Spleen (tissue), 7 donors: ENCODE measurements at regions not wholly inside any gene's neighbourhood (a gene's known extent, or its start where the extent isn't known, plus 50 kb on each side); places are given as distances from the start of the nearest gene placed in this dataset.

ENCODE experiments used
- POLR2A ChIP-seq, 3 donors: fragments of 450-650 bp; IDR thresholded peaks; one replicate each; pipeline ENCODE4 v1.5.1; 2017; ENCODE audit warnings: antibody characterized with exemption in 3 of 3, mild to moderate bottlenecking in 1 of 3
- POLR2AphosphoS5 ChIP-seq, 3 donors: sonication (generic); formaldehyde crosslinking; IDR thresholded peaks; one replicate each; pipeline ENCODE4 v1.5.1; 2017; ENCODE audit warnings: antibody characterized with exemption in 3 of 3
- TF ChIP-seq, protein P1 (sequence below), 11 experiments: fragments of 200-600 bp in 7 of 11; fragments of 450-650 bp in 4 of 11; sonication (generic) in 4 of 11; IDR thresholded peaks in 8 of 11; conservative IDR thresholded peaks in 3 of 11; 1 replicate in 7 of 11; 2 replicates in 4 of 11; pipeline versions ENCODE4 v1.4.0 to v1.8.0; 2016 to 2021; ENCODE audit warnings: antibody characterized with exemption in 11 of 11, inconsistent platforms in 4 of 11, mild to moderate bottlenecking in 1 of 11
- donor health status: DM: no; HTN: no; CAD: no; lungs with moderate emphysema.
- donor health status: DM: no; HTN: no; CAD: no.
- donor health status: DM: no; HTN: no; CAD: no.

DNA sequence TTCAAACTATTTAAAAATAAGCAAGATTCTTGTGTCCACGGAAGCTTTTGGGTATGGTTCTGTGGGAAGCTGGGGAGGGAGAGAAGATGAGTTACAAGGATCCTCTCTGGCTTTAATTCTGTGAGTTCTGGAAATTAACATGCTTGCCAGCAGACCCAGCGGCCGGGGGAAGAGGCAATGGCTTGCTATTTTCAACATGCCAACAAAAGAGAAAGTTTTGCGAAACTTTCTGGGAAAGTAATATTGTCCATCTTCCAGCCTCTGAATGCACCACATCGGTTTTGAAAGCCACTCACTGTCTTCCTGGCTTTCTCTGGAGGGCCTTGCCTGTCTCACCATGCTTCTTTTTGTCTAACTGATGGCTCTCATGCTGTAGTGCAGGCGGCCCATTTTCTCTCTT is 85.7 kb downstream of the EN1 start:
- TF ChIP-seq, protein P1, sequence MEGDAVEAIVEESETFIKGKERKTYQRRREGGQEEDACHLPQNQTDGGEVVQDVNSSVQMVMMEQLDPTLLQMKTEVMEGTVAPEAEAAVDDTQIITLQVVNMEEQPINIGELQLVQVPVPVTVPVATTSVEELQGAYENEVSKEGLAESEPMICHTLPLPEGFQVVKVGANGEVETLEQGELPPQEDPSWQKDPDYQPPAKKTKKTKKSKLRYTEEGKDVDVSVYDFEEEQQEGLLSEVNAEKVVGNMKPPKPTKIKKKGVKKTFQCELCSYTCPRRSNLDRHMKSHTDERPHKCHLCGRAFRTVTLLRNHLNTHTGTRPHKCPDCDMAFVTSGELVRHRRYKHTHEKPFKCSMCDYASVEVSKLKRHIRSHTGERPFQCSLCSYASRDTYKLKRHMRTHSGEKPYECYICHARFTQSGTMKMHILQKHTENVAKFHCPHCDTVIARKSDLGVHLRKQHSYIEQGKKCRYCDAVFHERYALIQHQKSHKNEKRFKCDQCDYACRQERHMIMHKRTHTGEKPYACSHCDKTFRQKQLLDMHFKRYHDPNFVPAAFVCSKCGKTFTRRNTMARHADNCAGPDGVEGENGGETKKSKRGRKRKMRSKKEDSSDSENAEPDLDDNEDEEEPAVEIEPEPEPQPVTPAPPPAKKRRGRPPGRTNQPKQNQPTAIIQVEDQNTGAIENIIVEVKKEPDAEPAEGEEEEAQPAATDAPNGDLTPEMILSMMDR (IDR thresholded peaks at IDR 0.05 in 8 of 11, conservative IDR thresholded peaks at IDR 0.05 in 3 of 11): no peak
- TF ChIP-seq POLR2AphosphoS5 (IDR thresholded peaks at IDR 0.05) (no peak), POLR2A (IDR thresholded peaks at IDR 0.05) (no peak)
